ENCODE measurements at regions not wholly inside any gene's neighbourhood (a gene's known extent, or its start where the extent isn't known, plus 50 kb on each side); places are given as distances from the start of the nearest gene placed in this dataset.

GRCh38 chr16:52071101-52071500, 475.8 kb downstream of the TOX3 start:
- Mint-ChIP-seq H3K27me3 (no peaks in the 10 kb centered on the region), H3K27ac (no peak overlapping the region), H3K9me3 (no peaks in the 10 kb centered on the region), H3K36me3 (ENCODE audit: low read depth) (no peaks in the 10 kb centered on the region), H3K4me3 (no peak overlapping the region), H3K4me1 (ENCODE audit: low read depth) (no peaks in the 10 kb centered on the region)
- Histone ChIP-seq H3K9me3 (ENCODE audit: control insufficient read depth in 1 of 2, insufficient read depth in 1 of 2, low read length in 2 of 2) (no peaks in the 10 kb centered on the region), H3K27me3 (ENCODE audit: control insufficient read depth in 1 of 2, insufficient read depth in 2 of 2, low read length in 2 of 2) (no peaks in the 10 kb centered on the region), H3K36me3 (ENCODE audit: insufficient read depth, low read length) (no peaks in the 10 kb centered on the region), H3K4me1 (ENCODE audit: insufficient read depth, low read length) (no peaks in the 10 kb centered on the region), H3K4me3 (ENCODE audit: low read length) (no peak overlapping the region), H3K27ac (ENCODE audit: low read depth in 1 of 2, low read length in 2 of 2) (no peak overlapping the region)
- no peak for TF ChIP-seq CTCF (IDR thresholded peaks at IDR 0.05)
- DNase-seq (no peak), ATAC-seq (ENCODE audit: poor library complexity) (no peak)
- ChIA-PET CTCF (no interaction called here), POLR2A (no interaction called here)
- intact Hi-C loops (cut with DNase I, micrococcal nuclease): no loop called here

GRCh38 chr16:52070341-52071057, 476.4 kb downstream of the TOX3 start:
- no peak overlapping the region for H3K27ac ChIP-seq (ENCODE audit: low read depth in 1 of 2, low read length in 2 of 2)
- ATAC-seq (ENCODE audit: poor library complexity) (no peak), DNase-seq (no peak)
- Mint-ChIP-seq H3K27ac (no peak overlapping the region), H3K36me3 (ENCODE audit: low read depth) (no peaks in the 10 kb centered on the region), H3K9me3 (peaks cover 3% of the 10 kb centered on the region), H3K4me1 (ENCODE audit: low read depth) (no peaks in the 10 kb centered on the region), H3K27me3 (no peaks in the 10 kb centered on the region), H3K4me3 (no peak overlapping the region)
- intact Hi-C loops (cut with DNase I, micrococcal nuclease): no loop called here
- no peaks in the 10 kb centered on the region for H3K4me1 ChIP-seq (ENCODE audit: insufficient read depth, low read length)
- no peak overlapping the region for H3K4me3 ChIP-seq (ENCODE audit: low read length)
- no peak for TF ChIP-seq CTCF (IDR thresholded peaks at IDR 0.05)
- no peaks in the 10 kb centered on the region for H3K9me3 ChIP-seq (ENCODE audit: control insufficient read depth in 1 of 2, insufficient read depth in 1 of 2, low read length in 2 of 2)
- H3K27me3 ChIP-seq (ENCODE audit: control insufficient read depth in 1 of 2, insufficient read depth in 2 of 2, low read length in 2 of 2): no peaks in the 10 kb centered on the region
- ChIA-PET POLR2A (no interaction called here), CTCF (no interaction called here)
- H3K36me3 ChIP-seq (ENCODE audit: insufficient read depth, low read length): no peaks in the 10 kb centered on the region

GRCh38 chr16:52069866-52070265, 477.1 kb downstream of the TOX3 start:
- Histone ChIP-seq H3K9me3 (ENCODE audit: control insufficient read depth in 1 of 2, insufficient read depth in 1 of 2, low read length in 2 of 2) (no peaks in the 10 kb centered on the region), H3K27me3 (ENCODE audit: control insufficient read depth in 1 of 2, insufficient read depth in 2 of 2, low read length in 2 of 2) (no peaks in the 10 kb centered on the region), H3K4me1 (ENCODE audit: insufficient read depth, low read length) (no peaks in the 10 kb centered on the region), H3K36me3 (ENCODE audit: insufficient read depth, low read length) (no peaks in the 10 kb centered on the region), H3K4me3 (ENCODE audit: low read length) (no peak overlapping the region), H3K27ac (ENCODE audit: low read depth in 1 of 2, low read length in 2 of 2) (no peak overlapping the region)
- H3K4me3 Mint-ChIP-seq: no peak overlapping the region
- DNase-seq: no peak
- peaks cover 3% of the 10 kb centered on the region for H3K9me3 Mint-ChIP-seq
- no peak for TF ChIP-seq CTCF (IDR thresholded peaks at IDR 0.05)
- H3K27ac Mint-ChIP-seq: no peak overlapping the region
- ChIA-PET POLR2A (no interaction called here), CTCF (no interaction called here)
- no peaks in the 10 kb centered on the region for H3K27me3 Mint-ChIP-seq
- no peaks in the 10 kb centered on the region for H3K4me1 Mint-ChIP-seq (ENCODE audit: low read depth)
- ATAC-seq (ENCODE audit: poor library complexity): no peak
- no peaks in the 10 kb centered on the region for H3K36me3 Mint-ChIP-seq (ENCODE audit: low read depth)
- intact Hi-C loops (cut with DNase I, micrococcal nuclease): no loop called here
